Ascending aorta (tissue), 2 donors: ENCODE measurements at regions not wholly inside any gene's neighbourhood (a gene's known extent, or its start where the extent isn't known, plus 50 kb on each side); places are given as distances from the start of the nearest gene placed in this dataset.

Experiments used
- DNase-seq, 2 donors: peaks; one replicate each; pipeline ENCODE4 v3.0.0-alpha.2; 2019; ENCODE audit warnings: low spot score in 2 of 2
- H3K27ac ChIP-seq, 2 donors: fragments of 200-600 bp; sonication (generic); one replicate each; pipeline ENCODE4 v1.5.1; 2016 to 2017; ENCODE audit warnings: mild to moderate bottlenecking in 1 of 2
- H3K27me3 ChIP-seq: fragments of 200-600 bp; sonication (generic); one replicate; pipeline ENCODE4 v1.5.1; 2017
- H3K36me3 ChIP-seq, 2 donors: fragments of 200-600 bp; sonication (generic); one replicate each; pipeline ENCODE4 v1.5.1; 2016
- H3K4me1 ChIP-seq, 2 donors: fragments of 200-600 bp; sonication (generic); one replicate each; pipeline ENCODE4 v1.5.1; 2016 to 2017; ENCODE audit warnings: mild to moderate bottlenecking in 1 of 2
- H3K4me3 ChIP-seq, 2 donors: fragments of 200-600 bp; sonication (generic); one replicate each; pipeline ENCODE4 v1.5.1; 2016 to 2017; ENCODE audit warnings: mild to moderate bottlenecking in 1 of 2
- H3K9me3 ChIP-seq, 2 donors: fragments of 200-600 bp; sonication (generic); one replicate each; pipeline ENCODE4 v1.5.1; 2016
- CTCF ChIP-seq, 3 experiments: fragments of 200-600 bp in 2 of 3; fragments of 450-650 bp in 1 of 3; sonication (generic) in 2 of 3; IDR thresholded peaks; one replicate each; pipeline ENCODE4 v1.5.1; 2016 to 2019; ENCODE audit warnings: antibody characterized with exemption in 3 of 3, mild to moderate bottlenecking in 1 of 3, moderate library complexity in 1 of 3
- intact Hi-C: fragments of 100-400 bp; cut with DNase I; formaldehyde crosslinking; loops from one replicate; pipeline ENCODE4 v1.15.1; 2023

- intact Hi-C loops = no loop called here
- no peak for TF ChIP-seq CTCF (IDR thresholded peaks at IDR 0.05)
- Histone ChIP-seq H3K27ac (no peak overlapping the region), H3K4me1 (no peaks in the 10 kb centered on the region), H3K36me3 (no peaks in the 10 kb centered on the region), H3K4me3 (no peak overlapping the region), H3K9me3 (no peaks in the 10 kb centered on the region), H3K27me3 (no peaks in the 10 kb centered on the region)
- DNase-seq = no peak
These were observed 283.5 kb downstream of the C1orf94 start for GRCh38 chr1:34460193-34460592.

GRCh38 chr1:34470401-34470800 lies 284.4 kb upstream of the GJB5 start:
- no peaks in the 10 kb centered on the region for H3K4me1 ChIP-seq
- intact Hi-C loops = no loop called here
- H3K4me3 ChIP-seq = no peak overlapping the region
- no peak for TF ChIP-seq CTCF (IDR thresholded peaks at IDR 0.05)
- H3K9me3 ChIP-seq = no peaks in the 10 kb centered on the region
- H3K36me3 ChIP-seq = no peaks in the 10 kb centered on the region
- no peaks in the 10 kb centered on the region for H3K27me3 ChIP-seq
- no peak overlapping the region for H3K27ac ChIP-seq
- no peak for DNase-seq

GRCh38 chr1:34474566-34474965 lies 280.3 kb upstream of the GJB5 start:
- H3K27me3 ChIP-seq = no peaks in the 10 kb centered on the region
- no peak for DNase-seq

GRCh38 chr1:34476371-34476770 lies 278.5 kb upstream of the GJB5 start:
- H3K36me3 ChIP-seq = no peaks in the 10 kb centered on the region
- peaks cover 0 to 4% of the 10 kb centered on the region in 2 donors for H3K9me3 ChIP-seq
- intact Hi-C loops = no loop called here
- H3K27ac ChIP-seq = no peak overlapping the region
- no peak for TF ChIP-seq CTCF (IDR thresholded peaks at IDR 0.05)
- H3K27me3 ChIP-seq = no peaks in the 10 kb centered on the region
- no peak for DNase-seq
- no peak overlapping the region for H3K4me3 ChIP-seq
- no peaks in the 10 kb centered on the region for H3K4me1 ChIP-seq

More at GRCh38 chr1:34474566-34474965, 280.3 kb upstream of the GJB5 start:
- Histone ChIP-seq H3K27ac (no peak overlapping the region), H3K9me3 (no peaks in the 10 kb centered on the region), H3K4me1 (no peaks in the 10 kb centered on the region), H3K4me3 (no peak overlapping the region), H3K36me3 (no peaks in the 10 kb centered on the region)
- no peak for TF ChIP-seq CTCF (IDR thresholded peaks at IDR 0.05)
- intact Hi-C loops = no loop called here

GRCh38 chr1:34477632-34478141 lies 277.2 kb upstream of the GJB5 start:
- no peak for TF ChIP-seq CTCF (IDR thresholded peaks at IDR 0.05)
- no peaks in the 10 kb centered on the region for H3K4me1 ChIP-seq
- no peak overlapping the region for H3K27ac ChIP-seq
- DNase-seq = no peak
- no peaks in the 10 kb centered on the region for H3K36me3 ChIP-seq
- intact Hi-C loops = no loop called here
- H3K9me3 ChIP-seq = peaks cover 0 to 4% of the 10 kb centered on the region in 2 donors
- H3K4me3 ChIP-seq = no peak overlapping the region
- H3K27me3 ChIP-seq = no peaks in the 10 kb centered on the region

- no peaks in the 10 kb centered on the region for H3K36me3 ChIP-seq
- no peak for DNase-seq
- H3K4me3 ChIP-seq = no peak overlapping the region
- intact Hi-C loops = no loop called here
- no peak for TF ChIP-seq CTCF (IDR thresholded peaks at IDR 0.05)
- no peaks in the 10 kb centered on the region for H3K4me1 ChIP-seq
- H3K27me3 ChIP-seq = no peaks in the 10 kb centered on the region
- H3K27ac ChIP-seq = no peak overlapping the region
- peaks cover 0 to 4% of the 10 kb centered on the region in 2 donors for H3K9me3 ChIP-seq
These were observed 276.3 kb upstream of the GJB5 start for GRCh38 chr1:34478515-34479076.
